NCI-H82 treated with DMSO at 0.1 percent for 48 hours (cell line): ENCODE measurements at regions not wholly inside any gene's neighbourhood (a gene's known extent, or its start where the extent isn't known, plus 50 kb on each side); places are given as distances from the start of the nearest gene placed in this dataset.
"Not testable (repeated sequence)": the region's sequence is repeated elsewhere in the genome, so short reads cannot be mapped to it uniquely, and the experiment has no call there.

ENCODE experiments used
- DNase-seq: peaks from one replicate; lab custom pipeline; 2025; ENCODE audit not compliant: unreplicated experiment; lab: John Stamatoyannopoulos, UW

GRCh38 chr6:106802139-106802538, 172.4 kb downstream of the CD24 start:
- DNase-seq, result no peak

- no peak for DNase-seq
Measured at GRCh38 chr6:106801256-106801655, 171.9 kb downstream of the QRSL1 start.

GRCh38 chr6:106800379-106800778, 171.0 kb downstream of the QRSL1 start:
- no peak for DNase-seq

- no peak for DNase-seq
Measured at GRCh38 chr6:106799031-106799894, 169.9 kb downstream of the QRSL1 start.

- no peak for DNase-seq
Measured at GRCh38 chr6:106797186-106797585, 167.8 kb downstream of the QRSL1 start.

GRCh38 chr6:106796781-106797180, 167.4 kb downstream of the QRSL1 start:
- DNase-seq, result no peak

- no peak for DNase-seq
Measured at GRCh38 chr6:106794129-106794528, 164.8 kb downstream of the QRSL1 start.

GRCh38 chr6:106792536-106793236, 163.3 kb downstream of the QRSL1 start:
- DNase-seq, result no peak

GRCh38 chr6:106790935-106791334, 161.6 kb downstream of the QRSL1 start:
- DNase-seq, result no peak

- no peak for DNase-seq
Measured at GRCh38 chr6:106790149-106790770, 160.9 kb downstream of the QRSL1 start.

GRCh38 chr6:106789428-106790148, 160.2 kb downstream of the QRSL1 start:
- no peak for DNase-seq

- no peak for DNase-seq
Measured at GRCh38 chr6:106788761-106789160, 159.4 kb downstream of the QRSL1 start.

- no peak for DNase-seq
Measured at GRCh38 chr6:106787327-106788196, 158.2 kb downstream of the QRSL1 start.

GRCh38 chr6:106785298-106785697, 155.9 kb downstream of the QRSL1 start:
- DNase-seq, result no peak

GRCh38 chr6:106783640-106784566, 154.5 kb downstream of the QRSL1 start:
- no peak for DNase-seq

- DNase-seq, result no peak
Measured at GRCh38 chr6:106782536-106783285, 153.3 kb downstream of the QRSL1 start.

- DNase-seq, result not testable (repeated sequence)
Measured at GRCh38 chr6:106779552-106779951, 150.2 kb downstream of the QRSL1 start.

GRCh38 chr6:106778943-106779342, 149.6 kb downstream of the QRSL1 start:
- no peak for DNase-seq
